GM23248 (cell line): ENCODE measurements at regions not wholly inside any gene's neighbourhood (a gene's known extent, or its start where the extent isn't known, plus 50 kb on each side); places are given as distances from the start of the nearest gene placed in this dataset.
"Not testable (repeated sequence)": the region's sequence is repeated elsewhere in the genome, so short reads cannot be mapped to it uniquely, and the experiment has no call there.

ENCODE experiments used
- DNase-seq: peaks from one replicate; pipeline ENCODE4 v3.0.0-alpha.2; 2015
- H2AFZ ChIP-seq: fragments of 200-600 bp; sonication (generic); 2 replicates; pipeline ENCODE4 v1.6.1; 2016; ENCODE audit warnings: antibody characterized with exemption
- H3F3A ChIP-seq: fragments of 200-600 bp; sonication (generic); 2 replicates; pipeline ENCODE4 v1.6.1; 2016; ENCODE audit warnings: mild to moderate bottlenecking, antibody characterized with exemption, mixed run types; ENCODE audit not compliant: insufficient read depth
- H3K27ac ChIP-seq: fragments of 200-600 bp; sonication (generic); 2 replicates; pipeline ENCODE4 v1.5.1; 2016; ENCODE audit warnings: mild to moderate bottlenecking
- H3K27me3 ChIP-seq: fragments of 200-600 bp; sonication (generic); replicated peaks from 2 replicates; pipeline ENCODE4 v1.6.1; 2016; ENCODE audit warnings: mild to moderate bottlenecking; ENCODE audit not compliant: insufficient read depth
- H3K36me3 ChIP-seq: fragments of 200-600 bp; sonication (generic); 2 replicates; pipeline ENCODE4 v1.6.1; 2016; ENCODE audit warnings: low read depth, mild to moderate bottlenecking
- H3K4me1 ChIP-seq: fragments of 200-600 bp; sonication (generic); 2 replicates; pipeline ENCODE4 v1.6.1; 2016; ENCODE audit warnings: mild to moderate bottlenecking; ENCODE audit not compliant: insufficient read depth
- H3K4me2 ChIP-seq: fragments of 200-600 bp; sonication (generic); one replicate; pipeline ENCODE4 v1.6.1; 2016; ENCODE audit warnings: mild to moderate bottlenecking; ENCODE audit not compliant: unreplicated experiment
- H3K4me3 ChIP-seq: fragments of 200-600 bp; sonication (generic); 2 replicates; pipeline ENCODE4 v1.5.1; 2016; ENCODE audit warnings: mild to moderate bottlenecking
- H3K79me2 ChIP-seq: fragments of 200-600 bp; sonication (generic); 2 replicates; pipeline ENCODE4 v1.6.1; 2016; ENCODE audit warnings: mild to moderate bottlenecking; ENCODE audit not compliant: insufficient read depth
- H3K9ac ChIP-seq: fragments of 200-600 bp; sonication (generic); 2 replicates; pipeline ENCODE4 v1.6.1; 2016; ENCODE audit warnings: mild to moderate bottlenecking
- H3K9me2 ChIP-seq: fragments of 200-600 bp; sonication (generic); 2 replicates; pipeline ENCODE4 v1.6.1; 2016; ENCODE audit warnings: mixed run types, mild to moderate bottlenecking, moderate library complexity; ENCODE audit not compliant: insufficient read depth
- H3K9me3 ChIP-seq: fragments of 200-600 bp; sonication (generic); one replicate; pipeline ENCODE4 v1.6.1; 2017; ENCODE audit warnings: low read depth
- H4K20me1 ChIP-seq: fragments of 200-600 bp; sonication (generic); 2 replicates; pipeline ENCODE4 v1.6.0; 2016; ENCODE audit not compliant: insufficient read depth
- EZH2 ChIP-seq: fragments of 200-600 bp; sonication (generic); IDR thresholded peaks from 2 replicates; pipeline ENCODE4 v1.6.1; 2018; ENCODE audit warnings: antibody characterized with exemption, mild to moderate bottlenecking; ENCODE audit not compliant: insufficient read depth, poor library complexity, severe bottlenecking
- EZH2phosphoT487 ChIP-seq: fragments of 200-600 bp; sonication (generic); IDR thresholded peaks from 2 replicates; pipeline ENCODE4 v1.6.1; 2018; ENCODE audit warnings: antibody characterized with exemption, moderate library complexity, mild to moderate bottlenecking, low read depth; ENCODE audit not compliant: insufficient read depth
- WGBS, 2 experiments: methylation state at CpG; one replicate each; pipeline ENCODE4 v1.1.6; 2015 to 2017; ENCODE audit warnings: low lambda C conversion rate in 2 of 2, low coverage in 1 of 2; ENCODE audit errors: missing lambda C conversion rate in 2 of 2; 5-methylcytosine and 5-hydroxymethylcytosine counted together
- in situ Hi-C: fragments of 300-500 bp; cut with MboI; formaldehyde crosslinking; loops from 2 replicates; pipeline ENCODE4 v1.15.0; 2020

GRCh38 chr5:117318528-117318927 lies 743.9 kb upstream of the SEMA6A start:
- Histone ChIP-seq H3K4me2 (no peak overlapping the region), H3F3A (no peaks in the 10 kb centered on the region), H4K20me1 (no peaks in the 10 kb centered on the region), H3K79me2 (no peaks in the 10 kb centered on the region), H3K4me1 (no peaks in the 10 kb centered on the region), H3K9me2 (no peaks in the 10 kb centered on the region), H3K27ac (no peak overlapping the region), H3K27me3 (no peaks in the 10 kb centered on the region), H2AFZ (no peak overlapping the region), H3K9me3 (no peaks in the 10 kb centered on the region), H3K36me3 (no peaks in the 10 kb centered on the region), H3K9ac (no peak overlapping the region), H3K4me3 (no peak overlapping the region)
- TF ChIP-seq EZH2phosphoT487 (no peak), EZH2 (no peak)
- no peak for DNase-seq
- 49 to 50% methylated on average over 2 of the region's 2 CpGs for WGBS, 2 experiments
- in situ Hi-C loops = no loop called here

DNA sequence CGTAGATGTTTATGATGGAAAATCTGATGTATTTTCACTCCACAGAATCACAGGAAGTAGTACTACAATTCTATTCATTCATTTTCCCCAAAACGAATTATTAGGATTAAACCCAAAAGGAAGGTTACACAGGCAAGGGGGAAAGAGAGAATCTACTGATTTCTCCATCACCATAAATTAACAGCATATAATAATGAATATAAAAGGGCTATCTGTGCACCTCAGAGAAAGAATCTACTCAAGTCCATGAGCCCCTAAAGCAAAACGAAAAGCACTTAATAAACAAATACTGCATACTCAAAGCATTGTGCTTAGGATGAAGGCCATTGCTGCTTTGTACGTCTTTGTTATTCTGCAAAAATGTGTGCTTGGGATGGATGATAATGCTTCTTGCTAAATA lies 740.5 kb upstream of the SEMA6A start:
- no peaks in the 10 kb centered on the region for H4K20me1 ChIP-seq
- H3K27me3 ChIP-seq = no peaks in the 10 kb centered on the region
- no peak overlapping the region for H3K4me2 ChIP-seq
- no peak for DNase-seq
- H3K4me1 ChIP-seq = no peaks in the 10 kb centered on the region
- H3K27ac ChIP-seq = no peak overlapping the region
- no peaks in the 10 kb centered on the region for H3F3A ChIP-seq
- H3K36me3 ChIP-seq = no peaks in the 10 kb centered on the region
- H2AFZ ChIP-seq = no peak overlapping the region
- in situ Hi-C loops = no loop called here
- no peaks in the 10 kb centered on the region for H3K9me3 ChIP-seq
- no peak overlapping the region for H3K9ac ChIP-seq
- no peak for TF ChIP-seq EZH2phosphoT487
- no peak for TF ChIP-seq EZH2
- H3K4me3 ChIP-seq = no peak overlapping the region
- H3K9me2 ChIP-seq = no peaks in the 10 kb centered on the region
- WGBS, 2 experiments = 18 to 19% methylated on average over 4 of the region's 4 CpGs
- no peaks in the 10 kb centered on the region for H3K79me2 ChIP-seq

DNA sequence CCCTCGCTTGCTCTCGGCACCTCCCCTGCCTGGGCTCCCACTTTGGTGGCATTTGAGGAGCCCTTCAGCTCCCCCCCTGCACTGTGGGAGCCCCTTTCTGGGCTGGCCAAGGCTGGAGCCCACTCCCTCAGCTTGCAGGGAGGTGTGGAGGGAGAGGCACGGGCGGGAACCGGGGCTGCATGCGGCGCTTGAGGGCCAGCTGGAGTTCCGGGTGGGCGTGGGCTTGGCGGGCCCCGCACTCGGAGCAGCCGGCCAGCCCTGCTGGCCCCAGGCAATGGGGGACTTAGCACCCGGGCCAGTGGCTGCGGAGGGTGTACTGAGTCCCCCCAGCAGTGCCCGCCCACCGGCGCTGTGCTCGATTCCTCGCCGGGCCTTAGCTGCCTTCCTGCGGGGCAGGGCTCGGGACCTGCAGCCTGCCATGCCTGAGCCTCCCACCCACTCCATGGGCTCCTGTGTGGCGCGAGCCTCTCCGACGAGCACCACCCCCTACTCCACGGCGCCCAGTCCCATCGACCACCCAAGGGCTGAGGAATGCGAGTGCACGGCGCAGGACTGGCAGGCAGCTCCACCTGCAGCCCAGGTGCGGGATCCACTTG lies 730.0 kb upstream of the SEMA6A start:
- in situ Hi-C loops, H3K4me2 ChIP-seq, H3K9ac ChIP-seq, DNase-seq, H3K27me3 ChIP-seq, H3K4me3 ChIP-seq, H3K4me1 ChIP-seq, H3K9me2 ChIP-seq, H3K79me2 ChIP-seq, H4K20me1 ChIP-seq, H3K27ac ChIP-seq, H2AFZ ChIP-seq, H3K36me3 ChIP-seq, H3K9me3 ChIP-seq, H3F3A ChIP-seq: not testable (repeated sequence)
- 74 to 75% methylated on average over 4 to 28 of the region's 34 CpGs for WGBS, 2 experiments

GRCh38 chr5:117302949-117303348 lies 728.3 kb upstream of the SEMA6A start:
- Histone ChIP-seq H3K4me3 (no peak overlapping the region), H3K9me3 (no peaks in the 10 kb centered on the region), H3K27me3 (no peaks in the 10 kb centered on the region), H3K9me2 (no peaks in the 10 kb centered on the region), H3F3A (no peaks in the 10 kb centered on the region), H3K4me2 (no peak overlapping the region), H3K9ac (no peak overlapping the region), H3K79me2 (no peaks in the 10 kb centered on the region), H3K27ac (no peak overlapping the region), H3K36me3 (no peaks in the 10 kb centered on the region), H3K4me1 (no peaks in the 10 kb centered on the region), H4K20me1 (no peaks in the 10 kb centered on the region), H2AFZ (no peak overlapping the region)
- 15 to 18% methylated on average over 3 of the region's 3 CpGs for WGBS, 2 experiments
- in situ Hi-C loops = no loop called here
- DNase-seq = no peak
- TF ChIP-seq EZH2phosphoT487 (no peak), EZH2 (no peak)

- no peak for DNase-seq
- Histone ChIP-seq H3K9ac (no peak overlapping the region), H3K4me2 (no peak overlapping the region), H2AFZ (no peak overlapping the region), H3K9me3 (no peaks in the 10 kb centered on the region), H3K4me1 (no peaks in the 10 kb centered on the region), H3K36me3 (no peaks in the 10 kb centered on the region), H3K79me2 (no peaks in the 10 kb centered on the region), H3K27ac (no peak overlapping the region), H3K27me3 (no peaks in the 10 kb centered on the region), H3K4me3 (no peak overlapping the region), H4K20me1 (no peaks in the 10 kb centered on the region), H3K9me2 (no peaks in the 10 kb centered on the region), H3F3A (no peaks in the 10 kb centered on the region)
- WGBS, 2 experiments = 0 to 12% methylated on average over 1 of the region's 1 CpG
- TF ChIP-seq EZH2 = no peak
- no peak for TF ChIP-seq EZH2phosphoT487
- in situ Hi-C loops = no loop called here
Measured at GRCh38 chr5:117302473-117302872, 727.9 kb upstream of the SEMA6A start.
